GM06990 (cell line): ENCODE measurements at regions not wholly inside any gene's neighbourhood (a gene's known extent, or its start where the extent isn't known, plus 50 kb on each side); places are given as distances from the start of the nearest gene placed in this dataset.

Experiments
- DNase-seq: peaks from one replicate; pipeline ENCODE4 v3.0.0-alpha.2; 2011; ENCODE audit not compliant: insufficient read length; ENCODE audit errors: extremely low read depth
- H3K27me3 ChIP-seq: replicated peaks from 2 replicates; pipeline ENCODE4 v1.6.0; 2011; ENCODE audit warnings: low read length; ENCODE audit not compliant: control insufficient read depth, insufficient read depth
- H3K36me3 ChIP-seq: 2 replicates; pipeline ENCODE4 v1.5.1; 2011; ENCODE audit warnings: low read length; ENCODE audit not compliant: control insufficient read depth, insufficient read depth
- H3K4me3 ChIP-seq: replicated peaks from 2 replicates; pipeline ENCODE4 v1.5.1; 2011; ENCODE audit warnings: low read depth, mild to moderate bottlenecking, control low read depth, low read length
- CTCF ChIP-seq: IDR thresholded peaks from 2 replicates; pipeline ENCODE4 v1.5.1; 2011; ENCODE audit warnings: low read length, control low read depth, mild to moderate bottlenecking, inconsistent platforms; ENCODE audit not compliant: insufficient read depth, poor library complexity, severe bottlenecking

- TF ChIP-seq CTCF: no peak
Observed at GRCh38 chr6:146898069-146898887, 299.5 kb downstream of the ADGB start.

GRCh38 chr6:146898888-146899227, 300.1 kb downstream of the ADGB start:
- no peaks in the 10 kb centered on the region for H3K36me3 ChIP-seq
- no peaks in the 10 kb centered on the region for H3K27me3 ChIP-seq
- H3K4me3 ChIP-seq: no peak overlapping the region
- no peak for TF ChIP-seq CTCF
- DNase-seq: no peak

More at GRCh38 chr6:146898069-146898887, 299.5 kb downstream of the ADGB start:
- DNase-seq: no peak
- Histone ChIP-seq H3K36me3 (no peaks in the 10 kb centered on the region), H3K4me3 (no peak overlapping the region), H3K27me3 (no peaks in the 10 kb centered on the region)

- no peak for TF ChIP-seq CTCF
- no peak for DNase-seq
- no peaks in the 10 kb centered on the region for H3K36me3 ChIP-seq
Observed at GRCh38 chr6:146901940-146902816, 302.0 kb upstream of the STXBP5 start.

GRCh38 chr6:146902846-146903245, 301.4 kb upstream of the STXBP5 start:
- DNase-seq: no peak
- Histone ChIP-seq H3K36me3 (no peaks in the 10 kb centered on the region), H3K27me3 (no peaks in the 10 kb centered on the region), H3K4me3 (no peak overlapping the region)
- no peak for TF ChIP-seq CTCF

More at GRCh38 chr6:146901940-146902816, 302.0 kb upstream of the STXBP5 start:
- Histone ChIP-seq H3K4me3 (no peak overlapping the region), H3K27me3 (no peaks in the 10 kb centered on the region)

- no peak for DNase-seq
- H3K27me3 ChIP-seq: no peaks in the 10 kb centered on the region
- H3K36me3 ChIP-seq: no peaks in the 10 kb centered on the region
- TF ChIP-seq CTCF: no peak
- H3K4me3 ChIP-seq: no peak overlapping the region
Observed at GRCh38 chr6:146903451-146903850, 300.8 kb upstream of the STXBP5 start.
